GM18520 (cell line): ENCODE measurements at regions not wholly inside any gene's neighbourhood (a gene's known extent, or its start where the extent isn't known, plus 50 kb on each side); places are given as distances from the start of the nearest gene placed in this dataset.

Source experiments
- ATAC-seq: cut with Tn5 transposase; IDR thresholded peaks from one replicate; pipeline ENCODE4 v1.9.1; 2021; ENCODE audit not compliant: unreplicated experiment

GRCh38 chr15:38878926-38879325 lies 314.3 kb upstream of the RASGRP1 start:
- no peak for ATAC-seq

- ATAC-seq = no peak
Measured at GRCh38 chr15:38879909-38880471, 315.4 kb upstream of the RASGRP1 start.

- no peak for ATAC-seq
Measured at GRCh38 chr15:38882221-38882620, 317.6 kb upstream of the RASGRP1 start.

GRCh38 chr15:38883987-38884386 lies 319.4 kb upstream of the RASGRP1 start:
- ATAC-seq = no peak

- ATAC-seq = no peak
Measured at GRCh38 chr15:38885001-38885400, 320.4 kb upstream of the RASGRP1 start.

- no peak for ATAC-seq
Measured at GRCh38 chr15:38885471-38885952, 320.9 kb upstream of the RASGRP1 start.

GRCh38 chr15:38886315-38887163 lies 321.9 kb upstream of the RASGRP1 start:
- ATAC-seq = no peak

- no peak for ATAC-seq
Measured at GRCh38 chr15:38888701-38889221, 324.1 kb upstream of the RASGRP1 start.

- no peak for ATAC-seq
Measured at GRCh38 chr15:38890194-38890593, 325.6 kb upstream of the RASGRP1 start.

- no peak for ATAC-seq
Measured at GRCh38 chr15:38893925-38894242, 329.3 kb upstream of the RASGRP1 start.

- no peak for ATAC-seq
Measured at GRCh38 chr15:38894243-38894948, 329.8 kb upstream of the RASGRP1 start.

- ATAC-seq = no peak
Measured at GRCh38 chr15:38895326-38896255, 331.0 kb upstream of the RASGRP1 start.

GRCh38 chr15:38896647-38897046 lies 332.0 kb upstream of the RASGRP1 start:
- ATAC-seq = no peak

- ATAC-seq = no peak
Measured at GRCh38 chr15:38897551-38897950, 332.9 kb upstream of the RASGRP1 start.

- no peak for ATAC-seq
Measured at GRCh38 chr15:38898236-38898635, 333.6 kb upstream of the RASGRP1 start.

- no peak for ATAC-seq
Measured at GRCh38 chr15:38899300-38899699, 334.7 kb upstream of the RASGRP1 start.

GRCh38 chr15:38904298-38904697 lies 339.7 kb upstream of the RASGRP1 start:
- no peak for ATAC-seq

- no peak for ATAC-seq
Measured at GRCh38 chr15:38905632-38906031, 341.0 kb upstream of the RASGRP1 start.

GRCh38 chr15:38920966-38921365 lies 356.4 kb upstream of the RASGRP1 start:
- no peak for ATAC-seq

GRCh38 chr15:38921471-38921870 lies 356.9 kb upstream of the RASGRP1 start:
- no peak for ATAC-seq

- ATAC-seq = no peak
Measured at GRCh38 chr15:38928431-38928830, 363.8 kb upstream of the RASGRP1 start.
